Stomach (tissue), 8 donors: ENCODE measurements at regions not wholly inside any gene's neighbourhood (a gene's known extent, or its start where the extent isn't known, plus 50 kb on each side); places are given as distances from the start of the nearest gene placed in this dataset.

ENCODE experiments used
- DNase-seq, 2 donors: peaks; one replicate each; pipeline versions ENCODE4 v3.0.0 to v3.0.0-alpha.2; 2013 to 2019
- H3K27ac ChIP-seq, 5 donors: fragments of 200-600 bp in 4 of 5; sonication (generic) in 4 of 5; one replicate each; pipeline ENCODE4 v1.5.1; 2013 to 2019; ENCODE audit warnings: mild to moderate bottlenecking in 1 of 5, moderate library complexity in 1 of 5
- H3K27me3 ChIP-seq, 3 donors: fragments of 200-600 bp; sonication (generic); one replicate each; pipeline ENCODE4 v1.5.1; 2017 to 2019; ENCODE audit warnings: mixed run types in 1 of 3
- H3K36me3 ChIP-seq, 4 donors: fragments of 200-600 bp; sonication (generic); 1 replicate in 3 of 4; 2 replicates in 1 of 4; pipeline ENCODE4 v1.5.1; 2016 to 2019
- H3K4me1 ChIP-seq, 4 donors: fragments of 200-600 bp; sonication (generic); one replicate each; pipeline ENCODE4 v1.5.1; 2016 to 2019
- H3K4me3 ChIP-seq, 4 donors: fragments of 200-600 bp; sonication (generic) in 3 of 4; one replicate each; pipeline ENCODE4 v1.5.1; 2016 to 2019; ENCODE audit warnings: mild to moderate bottlenecking in 1 of 4
- H3K9me3 ChIP-seq, 4 donors: fragments of 200-600 bp; sonication (generic); one replicate each; pipeline ENCODE4 v1.5.1; 2016 to 2019
- EP300 ChIP-seq: sonication (generic); formaldehyde crosslinking; IDR thresholded peaks from one replicate; pipeline ENCODE4 v1.6.1; 2017; ENCODE audit warnings: antibody characterized with exemption
- POLR2A ChIP-seq, 4 donors: fragments of 450-650 bp; IDR thresholded peaks; one replicate each; pipeline ENCODE4 v1.6.1; 2016; ENCODE audit warnings: antibody characterized with exemption in 4 of 4, control low read depth in 2 of 4, mild to moderate bottlenecking in 1 of 4, moderate library complexity in 1 of 4
- POLR2AphosphoS5 ChIP-seq, 3 donors: sonication (generic); formaldehyde crosslinking; IDR thresholded peaks; one replicate each; pipeline ENCODE4 v1.6.1; 2016; ENCODE audit warnings: antibody characterized with exemption in 3 of 3
- WGBS, 5 donors: extraction: QIAGEN DNeasy Blood & Tissue Kit in 3 of 5; methylation state at CpG; one replicate each; pipeline versions ENCODE4 v1.1.5 to v1.1.7; 2013 to 2018; 5-methylcytosine and 5-hydroxymethylcytosine counted together
- intact Hi-C: fragments of 100-400 bp; cut with DNase I; formaldehyde crosslinking; loops from one replicate; pipeline ENCODE4 v1.15.1; 2023; ENCODE audit warnings: low total_unique reads
- TF ChIP-seq, protein P1 (sequence below), 7 experiments: fragments of 450-650 bp in 4 of 7; fragments of 200-600 bp in 3 of 7; sonication (generic) in 3 of 7; IDR thresholded peaks; one replicate each; pipeline ENCODE4 v1.5.1; 2016 to 2019; ENCODE audit warnings: antibody characterized with exemption in 7 of 7, control low read depth in 2 of 7, mild to moderate bottlenecking in 1 of 7
- donor health status: healthy with polysubstance abuse.
- donor health status: Bipolar disorder and iron deficiency.
- donor health status: healthy.

DNA sequence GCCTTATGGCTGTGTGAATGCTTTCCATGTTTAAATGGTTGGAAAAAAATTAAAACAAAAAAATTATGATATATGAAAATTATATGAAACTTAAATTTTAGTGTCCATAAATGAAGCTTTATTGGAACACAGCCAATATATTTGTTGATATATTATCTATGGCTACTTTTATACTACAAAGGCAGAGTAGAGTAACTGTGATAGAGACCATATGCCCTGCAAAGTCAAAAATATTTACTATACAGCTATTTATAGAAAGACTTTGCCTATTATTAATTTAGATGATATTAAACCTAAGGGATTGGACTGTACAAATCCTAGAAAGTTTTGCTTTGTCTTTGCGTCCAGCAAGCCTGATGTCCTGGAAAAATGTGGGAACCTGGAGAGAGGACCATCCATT is 518.3 kb upstream of the JAG1 start:
- Histone ChIP-seq H3K27ac (no peak overlapping the region), H3K4me1 (no peaks in the 10 kb centered on the region), H3K9me3 (no peaks in the 10 kb centered on the region), H3K27me3 (no peaks in the 10 kb centered on the region), H3K36me3 (no peaks in the 10 kb centered on the region), H3K4me3 (no peak overlapping the region)
- peak in 1 of 2 donors; percentile 15 for DNase-seq
- WGBS, 5 donors: 81 to 95% (median 84%) methylated on average over 1 of the region's 1 CpG
- intact Hi-C loops: no loop called here
- TF ChIP-seq, protein P1, sequence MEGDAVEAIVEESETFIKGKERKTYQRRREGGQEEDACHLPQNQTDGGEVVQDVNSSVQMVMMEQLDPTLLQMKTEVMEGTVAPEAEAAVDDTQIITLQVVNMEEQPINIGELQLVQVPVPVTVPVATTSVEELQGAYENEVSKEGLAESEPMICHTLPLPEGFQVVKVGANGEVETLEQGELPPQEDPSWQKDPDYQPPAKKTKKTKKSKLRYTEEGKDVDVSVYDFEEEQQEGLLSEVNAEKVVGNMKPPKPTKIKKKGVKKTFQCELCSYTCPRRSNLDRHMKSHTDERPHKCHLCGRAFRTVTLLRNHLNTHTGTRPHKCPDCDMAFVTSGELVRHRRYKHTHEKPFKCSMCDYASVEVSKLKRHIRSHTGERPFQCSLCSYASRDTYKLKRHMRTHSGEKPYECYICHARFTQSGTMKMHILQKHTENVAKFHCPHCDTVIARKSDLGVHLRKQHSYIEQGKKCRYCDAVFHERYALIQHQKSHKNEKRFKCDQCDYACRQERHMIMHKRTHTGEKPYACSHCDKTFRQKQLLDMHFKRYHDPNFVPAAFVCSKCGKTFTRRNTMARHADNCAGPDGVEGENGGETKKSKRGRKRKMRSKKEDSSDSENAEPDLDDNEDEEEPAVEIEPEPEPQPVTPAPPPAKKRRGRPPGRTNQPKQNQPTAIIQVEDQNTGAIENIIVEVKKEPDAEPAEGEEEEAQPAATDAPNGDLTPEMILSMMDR (IDR thresholded peaks at IDR 0.05): no peak
- no peak for TF ChIP-seq EP300
- no peak for TF ChIP-seq POLR2AphosphoS5 (IDR thresholded peaks at IDR 0.05)
- TF ChIP-seq POLR2A (IDR thresholded peaks at IDR 0.05): no peak

DNA sequence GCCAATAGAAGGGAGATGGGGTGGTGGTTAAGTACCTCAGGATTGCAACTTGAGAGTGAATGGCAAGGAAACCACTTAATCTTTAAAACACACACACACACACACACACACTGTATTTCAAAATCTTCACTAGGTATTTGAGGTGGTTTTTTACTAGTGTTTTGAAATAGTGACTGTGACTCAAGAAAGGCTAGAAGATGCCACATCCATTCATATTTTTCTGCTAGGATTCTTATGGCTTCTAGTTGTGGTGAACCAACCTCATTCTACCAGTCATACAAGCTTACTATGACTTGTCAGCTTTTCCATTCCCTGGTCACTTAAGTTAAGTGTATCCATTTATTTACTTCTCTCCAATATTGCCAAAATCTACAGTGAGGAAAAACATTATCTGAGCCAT is 519.4 kb upstream of the JAG1 start:
- Histone ChIP-seq H3K9me3 (no peaks in the 10 kb centered on the region), H3K36me3 (no peaks in the 10 kb centered on the region), H3K27ac (no peak overlapping the region), H3K4me1 (no peaks in the 10 kb centered on the region), H3K4me3 (no peak overlapping the region), H3K27me3 (no peaks in the 10 kb centered on the region)
- no peak for DNase-seq
- TF ChIP-seq POLR2A (IDR thresholded peaks at IDR 0.05) (no peak), POLR2AphosphoS5 (IDR thresholded peaks at IDR 0.05) (no peak), EP300 (no peak)
- TF ChIP-seq, protein P1 (IDR thresholded peaks at IDR 0.05): no peak
- intact Hi-C loops: no loop called here

DNA sequence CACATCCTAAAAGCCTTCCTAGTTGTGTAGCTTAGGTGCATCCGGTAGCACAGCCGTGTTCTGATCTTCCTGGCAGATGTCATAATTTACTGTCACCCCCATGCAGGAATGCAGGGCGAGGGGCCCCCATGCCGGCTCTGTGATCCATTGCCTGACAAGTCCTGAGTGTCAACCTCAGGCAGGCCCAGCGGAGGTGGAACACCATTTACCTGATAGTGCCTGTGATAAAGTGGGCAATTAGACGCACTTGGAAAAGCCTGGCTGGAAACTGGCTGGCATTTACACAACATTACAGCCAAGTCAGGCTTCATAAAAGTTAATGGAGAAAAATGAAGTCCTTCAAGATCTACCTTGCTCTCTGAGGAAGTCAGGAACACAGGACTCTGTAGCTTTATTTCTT is 521.4 kb upstream of the JAG1 start:
- Histone ChIP-seq H3K36me3 (no peaks in the 10 kb centered on the region), H3K27ac (no peak overlapping the region), H3K4me1 (no peaks in the 10 kb centered on the region), H3K9me3 (no peaks in the 10 kb centered on the region), H3K4me3 (no peak overlapping the region), H3K27me3 (no peaks in the 10 kb centered on the region)
- intact Hi-C loops: no loop called here
- whole genome bisulfite sequencing, 5 donors: 32 to 65% (median 49%) methylated on average over 6 of the region's 6 CpGs
- TF ChIP-seq EP300 (no peak), POLR2A (IDR thresholded peaks at IDR 0.05) (no peak), POLR2AphosphoS5 (IDR thresholded peaks at IDR 0.05) (no peak)
- TF ChIP-seq, protein P1 (IDR thresholded peaks at IDR 0.05): no peak
- peak in 1 of 2 donors; percentile 34 for DNase-seq

DNA sequence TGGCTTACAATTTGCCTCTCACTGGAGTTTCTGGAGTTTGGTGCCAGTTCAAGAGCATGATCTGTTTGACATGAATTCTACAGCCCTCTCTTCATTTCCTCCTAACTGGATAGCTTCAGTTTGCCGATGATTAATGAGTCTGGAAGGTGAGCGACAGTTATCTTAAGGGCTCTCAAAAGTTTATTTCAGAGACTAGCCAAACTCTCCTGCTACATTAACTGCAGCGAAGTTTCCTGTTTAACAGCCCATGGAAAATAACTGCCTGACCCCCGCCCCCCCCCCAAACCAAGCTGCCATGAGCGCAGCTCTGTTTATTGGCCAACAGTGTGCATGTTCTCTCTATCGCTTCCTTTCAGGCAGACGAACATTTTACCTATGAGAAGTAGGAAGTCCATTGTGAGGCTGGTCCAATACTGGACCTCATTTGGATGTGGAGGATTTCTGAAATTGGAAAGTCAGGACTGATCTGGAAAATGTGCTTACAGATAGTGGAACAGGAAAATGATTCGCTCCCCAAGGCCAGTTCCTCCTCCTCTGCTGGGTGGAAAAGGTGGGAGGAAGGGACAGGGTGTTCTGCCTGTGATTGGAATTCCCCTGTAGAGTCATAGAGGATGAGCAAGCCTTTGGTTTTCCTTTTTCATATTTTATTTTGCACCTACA is 522.2 kb upstream of the JAG1 start:
- intact Hi-C loops: no loop called here

More for the DNA sequence above, 522.2 kb upstream of the JAG1 start:
- Histone ChIP-seq H3K36me3 (no peaks in the 10 kb centered on the region), H3K4me1 (no peaks in the 10 kb centered on the region), H3K27ac (no peak overlapping the region), H3K4me3 (no peak overlapping the region), H3K27me3 (no peaks in the 10 kb centered on the region), H3K9me3 (no peaks in the 10 kb centered on the region)
- TF ChIP-seq, protein P1 (IDR thresholded peaks at IDR 0.05): no peak
- TF ChIP-seq POLR2AphosphoS5 (IDR thresholded peaks at IDR 0.05): no peak
- no peak for TF ChIP-seq EP300
- no peak for TF ChIP-seq POLR2A (IDR thresholded peaks at IDR 0.05)
- peak in 1 of 2 donors; percentile 34 for DNase-seq
- 70 to 80% (median 70%) methylated on average over 7 to 8 of the region's 8 CpGs for WGBS, 5 donors
